ENCODE measurements at regions not wholly inside any gene's neighbourhood (a gene's known extent, or its start where the extent isn't known, plus 50 kb on each side); places are given as distances from the start of the nearest gene placed in this dataset.
"Not testable (repeated sequence)": the region's sequence is repeated elsewhere in the genome, so short reads cannot be mapped to it uniquely, and the experiment has no call there.

DNA sequence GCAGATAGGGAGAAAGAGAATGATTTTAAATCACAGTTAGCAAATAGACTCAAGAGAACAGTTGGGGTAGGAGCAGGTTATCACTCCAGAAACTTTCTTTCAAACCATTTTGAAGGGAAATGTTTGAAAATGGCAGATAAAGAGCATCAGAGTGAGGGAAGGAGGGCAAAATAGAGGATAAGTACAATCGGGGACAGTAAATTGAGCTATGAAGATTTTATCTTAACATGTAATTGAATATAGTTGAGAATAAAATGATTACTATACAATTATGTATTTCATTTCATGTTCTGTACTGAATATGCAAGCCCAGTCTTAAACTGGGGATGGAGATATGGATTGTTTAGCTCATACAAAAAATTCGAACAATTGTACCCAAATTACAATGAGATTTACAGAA is 54.0 kb downstream of the MAP10 start:
- ATAC-seq (no peak), DNase-seq (ENCODE audit: low spot score) (no peak)

DNA sequence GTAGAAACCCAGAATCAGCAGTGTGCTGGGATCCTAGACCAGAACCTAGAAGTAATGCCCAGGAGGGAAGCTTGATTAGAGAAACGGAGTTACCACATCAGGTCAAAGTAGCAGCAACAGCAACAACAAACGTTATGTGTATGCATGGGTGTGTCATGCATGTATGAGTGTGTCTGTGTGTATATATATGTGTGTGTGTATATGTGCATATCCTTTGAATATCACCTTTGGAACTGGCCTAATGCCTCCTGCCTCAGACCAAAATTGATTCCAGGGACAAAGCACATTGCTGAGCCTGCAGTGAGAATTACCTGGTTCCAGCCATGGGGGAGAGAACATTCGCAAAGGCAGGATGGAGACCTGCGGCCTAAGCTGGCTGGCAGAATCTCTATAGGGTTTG is 55.9 kb downstream of the MAP10 start:
- ATAC-seq (no peak), DNase-seq (ENCODE audit: low spot score) (no peak)

DNA sequence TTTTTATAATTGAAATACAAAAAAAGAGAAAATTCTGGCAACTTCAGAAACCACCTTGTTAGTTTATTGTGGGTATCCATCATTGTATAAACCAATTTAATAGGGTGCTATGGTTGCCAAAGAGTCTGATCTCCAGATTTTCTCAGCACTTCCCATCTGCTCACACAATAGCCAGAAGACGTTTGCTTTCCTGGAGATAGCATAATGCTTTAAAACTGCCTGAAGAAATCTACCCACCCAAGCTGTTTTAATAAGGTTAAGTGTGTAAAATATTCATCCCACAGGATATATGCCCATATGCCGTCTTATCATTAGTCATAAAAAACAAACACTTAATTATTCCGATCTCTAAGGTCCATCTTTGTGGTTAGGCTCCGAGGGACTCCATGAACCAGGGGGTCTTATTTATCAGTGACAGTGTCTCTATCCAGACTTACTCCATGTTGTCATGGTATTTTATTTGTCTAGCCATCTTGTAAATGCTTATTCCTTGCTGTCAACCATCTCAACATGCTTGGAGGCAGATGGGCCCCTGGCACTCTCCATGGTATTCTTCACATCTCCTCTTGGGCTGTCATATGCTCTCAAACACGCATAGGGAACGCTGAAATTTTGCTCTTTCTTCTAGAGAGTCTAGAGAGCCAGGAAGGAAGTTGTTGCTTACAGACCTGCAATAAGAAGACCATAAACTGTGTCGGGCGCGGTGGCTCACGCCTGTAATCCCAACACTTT is 58.5 kb downstream of the MAP10 start:
- no peak for ATAC-seq
- DNase-seq (ENCODE audit: low spot score) = no peak

DNA sequence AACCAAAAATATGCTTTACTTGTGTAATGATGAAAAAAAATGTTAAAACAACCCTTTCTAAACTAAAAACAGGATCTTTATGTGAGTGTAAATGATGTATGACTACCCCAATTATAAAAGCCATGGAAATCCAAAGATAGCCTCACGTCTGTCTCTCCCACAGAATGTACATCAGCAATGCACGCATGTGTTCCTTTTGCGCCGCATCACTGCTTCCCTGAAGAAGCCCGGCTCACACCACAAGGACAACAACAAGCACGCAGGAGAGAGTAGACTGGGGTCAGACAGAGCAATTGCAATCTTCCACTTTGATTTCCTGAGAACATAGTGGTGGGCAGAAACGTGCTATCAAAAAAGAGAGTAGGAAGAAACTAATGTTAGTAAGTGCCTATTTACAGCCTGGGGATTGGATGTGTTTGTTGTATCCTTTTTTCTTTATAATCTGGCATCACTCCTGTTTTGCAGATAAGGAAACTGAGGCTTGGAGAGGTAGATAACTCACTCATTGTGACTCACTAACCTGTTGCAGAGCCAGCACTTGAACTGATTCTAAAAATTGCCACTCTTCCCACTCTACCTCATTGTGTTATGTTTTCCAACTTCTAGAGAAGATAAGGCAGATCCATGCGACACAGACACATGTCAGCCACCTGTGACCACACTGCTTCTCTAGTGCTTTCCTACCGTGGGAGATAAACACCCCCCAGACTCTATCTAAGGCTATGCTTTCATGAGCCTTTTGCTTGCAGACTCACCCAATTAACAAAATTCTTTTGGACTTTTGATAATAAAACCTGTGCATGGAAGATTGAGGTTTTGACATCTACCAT is 60.1 kb downstream of the MAP10 start:
- no peak for ATAC-seq
- DNase-seq (ENCODE audit: low spot score) = no peak

DNA sequence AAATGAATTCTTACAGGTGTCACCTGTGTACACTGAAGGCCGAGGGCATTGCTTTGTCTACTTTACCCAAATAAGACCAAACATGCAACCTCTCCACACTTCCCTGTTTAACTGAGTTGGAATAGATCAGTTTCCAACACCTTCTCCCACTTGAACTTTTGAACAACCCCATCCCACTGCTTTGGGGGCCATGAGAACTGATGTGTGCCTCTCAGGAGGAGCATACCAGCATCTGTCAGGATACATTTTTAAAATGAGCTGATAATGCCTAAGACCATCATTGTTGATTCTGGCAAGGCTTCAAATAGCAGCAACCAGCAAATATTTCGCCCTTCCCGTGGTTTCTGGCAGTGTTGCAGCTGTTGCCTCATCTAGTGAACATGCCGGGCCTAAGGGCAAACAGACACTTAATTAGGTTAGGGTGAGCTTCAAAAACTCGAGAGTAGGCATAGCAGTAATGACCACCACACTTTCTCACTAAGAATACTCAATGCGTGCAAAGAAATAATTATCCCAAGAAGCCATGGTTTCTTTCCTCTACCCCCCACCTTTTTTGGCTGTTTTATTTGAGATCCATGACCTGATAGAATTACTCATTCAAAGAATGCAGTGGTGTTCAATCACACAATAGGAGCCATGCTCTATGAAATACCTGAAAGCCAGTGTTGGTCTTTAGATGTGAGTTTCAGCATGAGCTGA is 63.7 kb downstream of the MAP10 start:
- ATAC-seq (peak; percentile 95), DNase-seq (ENCODE audit: low spot score) (peak; percentile 79)

DNA sequence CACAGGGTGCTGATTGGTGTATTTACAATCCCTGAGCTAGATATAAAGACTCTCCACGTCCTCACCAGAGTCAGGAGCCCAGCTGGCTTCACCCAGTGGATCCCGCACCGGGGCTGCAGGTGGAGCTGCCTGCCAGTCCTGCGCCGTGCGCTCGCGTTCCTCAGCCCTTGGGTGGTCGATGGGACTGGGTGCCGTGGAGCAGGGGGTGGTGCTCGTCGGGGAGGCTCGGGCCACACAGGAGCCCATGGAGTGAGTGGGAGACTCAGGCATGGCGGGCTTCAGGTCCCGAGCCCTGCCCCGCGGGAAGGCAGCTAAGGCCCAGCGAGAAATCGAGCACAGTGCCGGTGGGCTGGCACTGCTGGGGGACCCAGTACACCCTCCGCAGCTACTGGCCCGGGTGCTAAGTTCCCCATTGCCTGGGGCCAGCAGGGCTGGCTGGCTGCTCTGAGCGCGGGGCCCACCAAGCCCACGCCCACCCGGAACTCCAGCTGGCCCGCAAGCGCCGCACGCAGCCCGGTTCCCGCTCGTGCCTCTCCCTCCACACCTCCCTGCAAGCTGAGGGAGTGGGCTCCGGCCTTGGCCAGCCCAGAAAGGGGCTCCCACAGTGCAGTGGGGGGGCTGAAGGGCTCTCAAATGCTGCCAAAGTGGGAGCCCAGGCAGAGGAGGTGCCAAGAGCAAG is 66.2 kb downstream of the MAP10 start:
- not testable (repeated sequence) for ATAC-seq; DNase-seq (ENCODE audit: low spot score)

DNA sequence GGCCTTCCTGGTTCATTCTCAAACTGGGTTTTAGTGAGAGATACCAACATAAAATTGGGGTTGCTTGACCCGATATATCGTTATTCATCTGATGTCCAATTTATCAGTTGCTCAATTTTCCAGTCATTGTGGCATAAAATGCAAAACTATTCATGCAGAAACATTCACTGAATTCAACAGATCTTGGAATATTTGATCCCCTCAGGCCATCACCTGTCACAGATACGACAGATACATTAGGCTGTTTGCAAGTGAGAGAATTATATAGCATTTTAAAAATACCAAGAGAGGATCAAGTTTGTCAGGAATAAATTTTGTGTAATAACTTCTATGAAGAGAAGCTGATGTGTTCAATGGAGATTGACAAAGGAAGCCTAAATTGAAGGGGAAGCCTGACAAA is 67.1 kb downstream of the MAP10 start:
- no peak for ATAC-seq

DNA sequence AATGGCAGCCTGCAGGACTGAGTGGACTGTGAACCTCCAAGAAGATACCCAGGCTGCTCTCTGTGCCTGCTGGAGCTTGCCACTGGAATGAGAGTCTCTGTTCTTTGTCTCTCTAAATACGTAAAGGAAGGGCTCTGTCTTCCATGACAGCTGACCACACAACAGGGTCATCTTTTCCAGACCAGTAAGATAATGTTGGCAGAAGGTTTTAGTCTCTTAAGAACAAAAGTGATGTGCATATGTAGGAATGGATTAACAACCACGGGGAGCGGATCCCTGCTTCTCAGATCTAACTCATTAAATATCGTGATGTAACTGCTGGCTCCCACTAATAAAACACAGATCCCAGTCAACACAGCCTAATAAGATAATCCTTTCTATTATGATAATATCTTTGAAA is 67.5 kb downstream of the MAP10 start:
- ATAC-seq (no peak), DNase-seq (ENCODE audit: low spot score) (no peak)

More for the DNA sequence above, 67.1 kb downstream of the MAP10 start:
- no peak for DNase-seq (ENCODE audit: low spot score)

DNA sequence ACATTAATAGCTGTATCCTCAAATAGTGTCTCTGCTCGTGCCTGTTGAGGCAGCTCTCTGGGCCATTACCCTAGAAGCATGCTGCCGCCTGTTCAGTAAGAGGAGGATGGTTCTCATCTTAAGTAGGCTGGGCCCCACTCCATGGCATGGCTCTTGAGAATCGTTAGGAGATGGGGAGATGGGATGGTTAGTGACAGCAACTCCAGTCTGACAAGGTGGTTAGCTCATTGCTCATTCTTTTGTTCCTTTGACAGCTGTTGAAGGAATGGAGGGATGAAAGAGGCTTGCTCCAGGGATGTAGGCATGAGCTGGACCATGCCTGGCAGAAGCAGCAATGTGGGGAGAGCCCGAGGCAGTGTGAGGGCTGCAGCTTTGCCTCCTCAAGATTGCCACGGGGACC is 68.2 kb downstream of the MAP10 start:
- ATAC-seq = no peak
- DNase-seq (ENCODE audit: low spot score) = no peak

DNA sequence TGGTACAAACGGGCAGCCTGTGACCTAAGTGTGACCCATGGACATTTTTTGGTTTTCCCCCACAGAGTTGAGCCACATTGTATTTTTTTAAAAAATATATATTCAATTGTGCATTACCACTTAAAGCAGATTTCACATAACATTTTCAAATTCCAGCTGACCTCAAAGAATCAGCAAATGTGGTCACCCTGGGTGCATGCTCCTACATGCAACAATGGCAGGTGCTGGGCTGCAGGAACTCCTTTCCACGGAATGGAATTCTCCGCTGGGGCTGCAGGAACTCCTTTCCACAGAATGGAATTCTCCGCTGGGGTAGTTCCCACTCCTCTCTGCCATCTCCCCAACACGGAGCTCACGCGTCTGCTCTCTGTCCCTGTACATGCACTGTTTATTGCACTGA is 68.7 kb downstream of the MAP10 start:
- ATAC-seq (no peak), DNase-seq (ENCODE audit: low spot score) (no peak)

DNA sequence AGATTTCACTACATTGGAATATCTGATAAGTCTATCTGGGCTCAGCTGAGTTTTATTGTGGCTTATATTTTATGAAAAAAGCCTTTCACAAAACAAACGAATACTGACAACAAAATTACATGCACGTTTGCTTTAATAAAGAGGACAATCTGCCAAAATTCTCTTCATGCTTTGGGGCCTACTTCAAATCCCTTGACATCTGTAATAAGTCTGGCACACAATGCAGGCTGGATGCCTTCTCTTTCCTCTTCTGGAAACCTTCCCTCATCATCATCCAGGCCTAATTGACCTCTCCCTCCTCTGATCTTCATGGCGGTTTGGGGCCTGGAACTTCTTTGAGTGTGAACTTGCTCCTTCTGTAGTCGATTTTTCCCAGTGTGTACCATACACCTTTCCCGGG is 70.3 kb downstream of the MAP10 start:
- DNase-seq (ENCODE audit: low spot score) (no peak), ATAC-seq (no peak)

DNA sequence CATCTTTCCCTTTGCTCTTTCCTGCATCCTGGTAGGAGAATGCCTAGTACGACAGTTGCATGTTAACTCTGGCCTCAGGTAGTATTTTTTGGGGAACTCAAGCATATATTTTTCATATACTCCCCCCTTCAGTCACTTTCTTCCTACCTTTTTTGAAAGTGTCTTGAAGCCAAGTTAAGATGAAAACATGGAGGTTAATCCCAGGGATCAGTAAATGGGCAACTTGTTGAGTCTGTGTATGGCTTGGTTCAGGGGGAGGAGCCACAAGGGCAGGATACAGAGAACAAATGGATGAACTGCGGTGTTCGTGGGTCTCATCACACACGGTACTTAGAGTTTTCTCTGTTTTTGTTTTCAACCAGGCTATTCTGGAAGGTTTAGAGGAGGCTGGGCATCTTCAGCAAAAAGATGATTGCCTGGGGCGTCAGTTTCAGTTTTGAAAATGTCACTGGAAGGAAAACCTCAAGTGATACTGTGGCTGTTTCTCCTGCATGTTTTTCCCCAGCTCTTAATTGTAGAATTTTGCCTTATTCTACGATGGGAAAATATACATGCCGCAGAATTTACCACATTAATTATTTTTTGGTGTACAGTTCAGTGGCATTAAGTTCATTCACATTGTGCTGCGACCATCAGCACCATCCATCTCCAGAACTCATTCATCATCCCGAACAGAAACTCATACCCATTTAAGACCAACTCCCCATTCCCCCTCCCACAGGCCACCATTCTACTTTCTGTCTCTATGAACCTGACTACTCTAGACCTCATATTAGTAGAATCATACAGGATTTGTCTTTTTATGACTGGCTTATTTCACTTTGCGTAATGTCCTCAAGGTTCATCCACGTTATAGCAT is 71.5 kb downstream of the MAP10 start:
- ATAC-seq = no peak
- DNase-seq (ENCODE audit: low spot score) = no peak

DNA sequence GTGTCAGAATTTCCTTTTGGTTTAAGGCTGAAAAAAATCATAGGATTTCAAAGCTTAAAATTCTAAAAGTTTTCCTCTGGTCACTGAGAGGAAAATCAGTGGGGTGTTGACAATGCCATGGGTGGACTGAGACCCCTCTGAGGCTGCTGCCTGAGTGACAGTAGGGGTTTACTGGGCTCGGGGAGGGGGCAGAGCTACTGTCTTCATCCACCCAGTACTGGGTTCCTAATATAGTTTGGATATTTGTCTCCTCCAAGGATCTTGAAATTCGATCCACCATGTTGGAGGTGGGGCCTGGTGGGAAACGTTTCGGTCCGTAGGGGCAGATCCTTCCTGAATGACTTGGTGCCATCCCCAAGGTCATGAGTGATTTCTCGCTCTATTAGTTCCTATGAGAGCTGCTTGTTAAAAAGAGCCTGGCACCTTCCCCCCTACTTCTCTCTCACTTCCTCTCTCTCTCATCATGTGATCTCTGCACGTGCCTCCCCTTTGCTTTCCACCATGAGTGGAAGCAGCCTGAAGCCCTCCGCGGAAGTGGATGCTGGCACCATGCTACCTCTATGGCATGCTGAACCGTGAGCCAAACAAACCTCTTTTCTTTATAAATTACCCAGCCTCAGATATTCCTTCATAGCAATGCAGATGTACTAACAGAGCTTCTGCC is 72.3 kb downstream of the MAP10 start:
- no peak for ATAC-seq

DNA sequence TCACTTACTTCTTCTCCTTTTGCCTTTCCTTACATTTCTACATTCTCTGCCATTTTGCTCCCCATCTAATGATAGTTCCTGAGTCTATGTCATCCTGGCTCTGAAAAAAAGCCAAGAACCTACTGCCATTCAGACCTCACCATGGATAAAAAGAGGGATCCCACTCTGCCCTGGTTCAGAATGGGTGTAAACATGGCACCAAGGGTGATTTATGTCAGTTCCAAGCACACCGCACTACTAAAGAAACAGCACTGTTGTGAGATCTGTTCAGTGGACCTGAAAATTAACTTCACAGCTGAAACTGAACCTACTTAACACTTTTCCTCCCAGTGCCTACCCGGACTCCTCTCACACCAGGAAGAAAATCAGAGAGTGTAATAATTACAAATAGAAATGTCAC is 72.3 kb upstream of the NTPCR start:
- ATAC-seq = no peak
- no peak for DNase-seq (ENCODE audit: low spot score)

More for the DNA sequence above, 72.3 kb downstream of the MAP10 start:
- DNase-seq (ENCODE audit: low spot score) = no peak

DNA sequence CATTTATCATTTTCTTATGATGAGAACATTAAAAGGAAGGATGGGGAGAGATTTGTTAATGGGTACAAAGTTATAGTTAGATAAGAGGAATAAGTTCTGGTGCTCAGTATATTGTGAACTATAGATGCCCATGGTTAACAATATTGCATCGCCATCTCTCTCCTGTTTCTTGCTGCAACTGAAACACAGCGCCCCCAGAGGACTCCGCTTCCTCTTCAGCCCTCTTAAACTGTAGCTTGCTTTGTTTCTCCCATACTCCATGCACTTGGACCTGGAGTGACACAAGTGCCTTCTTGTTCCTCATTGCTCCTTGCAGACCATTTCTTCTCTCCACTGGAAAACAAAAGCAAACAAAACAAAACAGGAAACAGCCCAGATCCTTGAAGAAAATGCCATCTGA is 70.1 kb upstream of the NTPCR start:
- ATAC-seq = peak; percentile 65

DNA sequence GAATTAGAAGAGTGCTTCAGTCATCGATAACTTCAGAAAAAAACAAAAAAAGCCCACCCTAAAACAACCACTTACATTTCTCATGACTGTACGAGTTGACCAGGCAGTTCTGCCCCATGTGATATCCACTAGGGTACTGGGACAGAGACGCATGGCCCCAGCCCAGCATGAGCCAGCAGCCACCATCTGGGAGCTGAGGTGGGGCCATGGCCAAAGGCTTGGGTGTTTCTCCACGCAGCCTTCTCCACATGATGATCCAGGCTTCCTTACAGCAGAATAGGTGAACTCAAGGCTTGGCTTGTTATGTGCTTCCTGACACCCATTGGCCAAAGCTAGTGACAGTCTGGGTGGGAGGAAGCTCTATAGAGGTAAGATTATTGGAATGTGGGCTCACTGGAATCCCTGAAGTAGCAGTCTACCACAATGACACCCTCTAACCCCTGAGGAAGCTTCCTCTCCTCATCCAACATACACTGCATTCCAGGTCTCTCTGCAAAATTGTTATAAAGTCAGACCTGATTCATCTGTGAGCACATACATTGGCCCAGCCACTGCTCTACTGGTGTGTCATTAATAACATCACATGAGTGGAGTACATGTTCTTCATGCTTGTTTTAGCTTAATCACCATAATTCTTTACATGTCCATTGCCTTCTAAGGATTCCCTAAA is 66.3 kb upstream of the NTPCR start:
- DNase-seq (ENCODE audit: low spot score) = no peak
- ATAC-seq = no peak

More for the DNA sequence above, 70.1 kb upstream of the NTPCR start:
- DNase-seq (ENCODE audit: low spot score) = no peak

DNA sequence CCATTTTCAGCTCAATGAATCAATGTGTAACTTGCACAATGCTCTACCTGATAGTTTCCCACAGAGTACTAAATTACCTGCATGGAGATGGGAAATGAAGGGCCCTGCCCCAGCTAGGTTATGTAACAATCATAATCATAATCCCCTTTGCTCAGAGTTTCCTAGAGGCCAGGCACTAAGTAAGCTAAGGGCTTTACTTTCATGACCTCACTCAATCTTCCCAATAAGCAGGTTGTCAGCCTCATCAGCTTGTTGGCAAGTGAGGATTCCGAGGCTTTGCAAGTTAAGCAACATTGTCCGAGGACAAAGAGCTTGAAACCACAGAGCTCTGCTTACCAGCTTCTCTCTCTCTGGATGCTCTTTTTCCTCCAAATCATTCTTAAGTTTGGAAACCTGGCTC is 64.1 kb upstream of the NTPCR start:
- ATAC-seq (no peak), DNase-seq (ENCODE audit: low spot score) (no peak)

DNA sequence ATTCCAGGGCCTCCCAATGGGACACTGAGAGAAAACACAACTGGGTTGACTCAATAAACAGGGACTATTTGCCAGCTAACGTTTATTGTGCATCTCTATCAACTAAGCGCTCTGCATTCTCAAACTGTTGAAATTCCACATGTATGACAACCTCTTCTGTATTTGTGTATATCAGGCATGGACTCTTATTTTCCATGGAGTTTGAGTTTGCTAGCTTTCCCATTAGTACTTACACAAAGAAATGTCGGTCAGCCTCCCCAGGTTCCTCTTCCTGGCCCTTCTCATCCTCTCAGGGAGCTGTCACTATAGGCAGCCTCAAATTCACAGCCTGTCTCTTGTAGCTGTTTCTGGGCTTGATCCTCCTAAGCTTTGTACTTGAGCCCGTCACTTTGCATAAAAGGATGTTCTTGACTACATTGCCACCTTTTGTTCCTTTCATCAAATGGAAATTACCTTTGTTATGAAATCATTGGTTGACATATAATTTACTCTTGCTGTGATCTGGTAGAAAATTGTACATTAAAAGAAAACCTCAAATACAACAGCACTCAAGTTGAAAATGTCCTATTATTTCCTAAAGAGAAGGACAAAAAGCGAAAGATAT is 60.0 kb upstream of the NTPCR start:
- DNase-seq (ENCODE audit: low spot score) (no peak), ATAC-seq (no peak)

DNA sequence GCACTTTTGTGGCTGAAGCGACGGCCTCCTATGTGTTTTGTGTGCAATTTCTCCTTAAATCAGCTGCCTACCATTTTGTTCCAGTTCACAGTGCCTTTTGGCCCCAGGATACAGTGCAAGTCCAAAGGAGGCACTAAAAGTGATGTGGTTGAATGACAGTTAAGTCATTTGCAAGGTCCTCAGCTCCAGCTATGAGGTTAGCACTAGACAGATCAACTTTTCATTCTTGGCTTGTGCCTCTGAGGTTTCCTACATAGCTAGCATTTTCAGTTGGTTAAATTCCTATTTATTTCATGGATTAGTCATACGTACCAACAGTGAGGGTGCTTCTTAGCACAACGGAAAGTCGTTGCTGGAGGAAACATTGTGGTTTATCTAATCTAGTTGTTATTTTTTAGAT is 59.3 kb upstream of the NTPCR start:
- DNase-seq (ENCODE audit: low spot score) (no peak), ATAC-seq (no peak)
